ENCODE measurements at regions not wholly inside any gene's neighbourhood (a gene's known extent, or its start where the extent isn't known, plus 50 kb on each side); places are given as distances from the start of the nearest gene placed in this dataset.

DNA sequence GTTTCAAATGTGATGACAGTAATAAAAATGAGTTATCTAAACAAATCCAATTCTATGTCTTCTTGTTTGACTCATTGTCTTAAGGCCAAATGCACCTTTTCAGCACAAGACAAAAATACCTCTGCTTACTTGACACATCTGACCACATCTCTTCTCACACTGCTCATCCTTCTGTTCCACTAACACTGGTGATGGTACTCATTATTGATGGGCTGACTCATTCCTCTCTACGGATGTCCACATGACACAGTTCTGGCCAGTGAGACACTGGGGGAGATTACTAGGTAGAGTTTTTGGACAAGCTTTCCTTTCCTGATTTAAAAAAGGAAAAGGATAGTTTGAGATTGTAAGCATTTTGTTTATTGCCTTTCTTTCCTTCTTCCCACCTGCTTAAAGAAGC, 410.6 kb upstream of the THRB start:
- intact Hi-C loops (cut with DNase I): no loop called here
- H3K36me3 ChIP-seq (replicated peaks in 1 of 2; ENCODE audit: insufficient read depth in 1 of 2, low read depth in 2 of 2): no peaks in the 10 kb centered on the region
- H3K27me3 ChIP-seq: no peaks in the 10 kb centered on the region
- TF ChIP-seq POLR2A (IDR thresholded peaks at IDR 0.05) (no peak), CTCF (IDR thresholded peaks at IDR 0.05) (no peak)
- no peak overlapping the region for H3K4me3 ChIP-seq
- H3K9me3 ChIP-seq: no peaks in the 10 kb centered on the region
- no peak overlapping the region for H3K27ac ChIP-seq
- no peaks in the 10 kb centered on the region for H3K4me1 ChIP-seq
- ATAC-seq (no peak), DNase-seq (no peak)
- 81 to 89% methylated on average over 1 of the region's 1 CpG for WGBS, 2 donors

- Histone ChIP-seq H3K27ac (no peak overlapping the region), H3K4me3 (no peak overlapping the region), H3K36me3 (replicated peaks in 1 of 2; ENCODE audit: insufficient read depth in 1 of 2, low read depth in 2 of 2) (no peaks in the 10 kb centered on the region), H3K4me1 (no peaks in the 10 kb centered on the region), H3K9me3 (no peaks in the 10 kb centered on the region), H3K27me3 (no peaks in the 10 kb centered on the region)
- WGBS, 2 donors: 77 to 81% methylated on average over 2 of the region's 2 CpGs
- no peak for DNase-seq
- intact Hi-C loops (cut with DNase I): no loop called here
- no peak for TF ChIP-seq POLR2A (IDR thresholded peaks at IDR 0.05)
- no peak for TF ChIP-seq CTCF (IDR thresholded peaks at IDR 0.05)
- ATAC-seq: no peak
These were observed 412.5 kb upstream of the THRB start for GRCh38 chr3:24907106-24907505.

GRCh38 chr3:24911076-24911475, 416.4 kb upstream of the THRB start:
- DNase-seq: no peak
- Histone ChIP-seq H3K27me3 (no peaks in the 10 kb centered on the region), H3K4me3 (no peak overlapping the region), H3K36me3 (replicated peaks in 1 of 2; ENCODE audit: insufficient read depth in 1 of 2, low read depth in 2 of 2) (no peaks in the 10 kb centered on the region), H3K9me3 (no peaks in the 10 kb centered on the region), H3K27ac (no peak overlapping the region), H3K4me1 (no peaks in the 10 kb centered on the region)
- intact Hi-C loops (cut with DNase I): no loop called here
- no peak for ATAC-seq
- WGBS, 2 donors: 52 to 55% methylated on average over 3 of the region's 3 CpGs
- no peak for TF ChIP-seq CTCF (IDR thresholded peaks at IDR 0.05)
- TF ChIP-seq POLR2A (IDR thresholded peaks at IDR 0.05): no peak

- Histone ChIP-seq H3K27ac (no peak overlapping the region), H3K4me3 (no peak overlapping the region), H3K36me3 (replicated peaks in 1 of 2; ENCODE audit: insufficient read depth in 1 of 2, low read depth in 2 of 2) (no peaks in the 10 kb centered on the region), H3K4me1 (no peaks in the 10 kb centered on the region), H3K27me3 (no peaks in the 10 kb centered on the region), H3K9me3 (no peaks in the 10 kb centered on the region)
- 50 to 61% methylated on average over 2 of the region's 2 CpGs for WGBS, 2 donors
- ATAC-seq (no peak), DNase-seq (no peak)
- TF ChIP-seq POLR2A (IDR thresholded peaks at IDR 0.05) (no peak), CTCF (IDR thresholded peaks at IDR 0.05) (no peak)
- intact Hi-C loops (cut with DNase I): no loop called here
These were observed 421.0 kb upstream of the THRB start for GRCh38 chr3:24915639-24916038.

GRCh38 chr3:24917908-24918307, 423.3 kb upstream of the THRB start:
- ATAC-seq (no peak), DNase-seq (no peak)
- Histone ChIP-seq H3K27me3 (no peaks in the 10 kb centered on the region), H3K27ac (no peak overlapping the region), H3K36me3 (replicated peaks in 1 of 2; ENCODE audit: insufficient read depth in 1 of 2, low read depth in 2 of 2) (no peaks in the 10 kb centered on the region), H3K4me3 (no peak overlapping the region), H3K4me1 (no peaks in the 10 kb centered on the region), H3K9me3 (no peaks in the 10 kb centered on the region)
- intact Hi-C loops (cut with DNase I): no loop called here
- WGBS, 2 donors: 71 to 77% methylated on average over 5 of the region's 5 CpGs
- TF ChIP-seq POLR2A (IDR thresholded peaks at IDR 0.05) (no peak), CTCF (IDR thresholded peaks at IDR 0.05) (no peak)
